Kidney (tissue), 13 donors: ENCODE measurements at regions not wholly inside any gene's neighbourhood (a gene's known extent, or its start where the extent isn't known, plus 50 kb on each side); places are given as distances from the start of the nearest gene placed in this dataset.
A peak's percentile ranks its signal among the peaks of the same experiment; 100 is the strongest.

ENCODE experiments used
- DNase-seq, 5 donors: peaks; one replicate each; pipeline ENCODE4 v3.0.0-alpha.2; 2013 to 2020
- FAIRE-seq: peaks from 2 replicates; lab custom pipeline; 2012; peaks lifted over from hg19 to GRCh38; lab: Jason Lieb, UNC
- H3K27ac ChIP-seq, 2 donors: one replicate each; pipeline ENCODE4 v1.7.0; 2013; ENCODE audit warnings: low read depth in 2 of 2, low read length in 2 of 2, inconsistent platforms in 1 of 2
- H3K27me3 ChIP-seq: one replicate; pipeline ENCODE4 v1.7.1; 2013; ENCODE audit warnings: low read length, inconsistent platforms; ENCODE audit not compliant: control insufficient read depth, insufficient read depth
- H3K36me3 ChIP-seq, 3 donors: one replicate each; pipeline versions ENCODE4 v1.7.0 to v1.7.1; 2013; ENCODE audit warnings: low read length in 3 of 3, control low read depth in 1 of 3, inconsistent platforms in 1 of 3; ENCODE audit not compliant: insufficient read depth in 3 of 3, control insufficient read depth in 2 of 3
- H3K4me1 ChIP-seq, 3 donors: one replicate each; pipeline versions ENCODE4 v1.7.0 to v1.7.1; 2013; ENCODE audit warnings: low read length in 3 of 3, inconsistent platforms in 1 of 3, low read depth in 1 of 3; ENCODE audit not compliant: control insufficient read depth in 2 of 3, insufficient read depth in 2 of 3
- H3K4me3 ChIP-seq, 3 donors: one replicate each; pipeline versions ENCODE4 v1.7.0 to v1.8.1; 2013; ENCODE audit warnings: low read length in 3 of 3, control low read depth in 1 of 3, inconsistent platforms in 1 of 3
- H3K9ac ChIP-seq, 3 donors: one replicate each; pipeline versions ENCODE4 v1.7.0 to v1.7.1; 2013; ENCODE audit warnings: low read length in 3 of 3, control low read depth in 1 of 3, inconsistent platforms in 1 of 3
- H3K9me3 ChIP-seq, 3 donors: one replicate each; pipeline versions ENCODE4 v1.7.0 to v1.7.1; 2013; ENCODE audit warnings: low read length in 3 of 3, control low read depth in 1 of 3, inconsistent platforms in 1 of 3; ENCODE audit not compliant: control insufficient read depth in 2 of 3, insufficient read depth in 1 of 3
- CTCF ChIP-seq: IDR thresholded peaks from 3 replicates; pipeline ENCODE4 v1.5.1; 2012; ENCODE audit warnings: mild to moderate bottlenecking, moderate library complexity, borderline replicate concordance; ENCODE audit not compliant: insufficient read depth; ENCODE audit errors: extremely low read depth
- intact Hi-C: fragments of 100-400 bp; cut with DNase I; formaldehyde crosslinking; loops from one replicate; pipeline ENCODE4 v1.11.1; 2022
- donor health status: control.
- donor health status: control.
- donor health status: control.
- donor health status: control.
- donor health status: control.
- donor health status: DM: yes; HTN: yes; CAD: no.
- donor health status: Normal renal cell carcinoma (clear cell type).

GRCh38 chr5:73307645-73308355 is 134.8 kb downstream of the TMEM174 start:
- DNase-seq (peak in 2 of 5 donors; percentile 64 to 71), FAIRE-seq (no peak)
- Histone ChIP-seq H3K4me1 (peaks cover 0 to 5% (median 3%) of the 10 kb centered on the region in 3 donors), H3K4me3 (no peak overlapping the region), H3K9me3 (no peaks in the 10 kb centered on the region), H3K36me3 (no peaks in the 10 kb centered on the region), H3K27ac (no peak overlapping the region), H3K9ac (no peak overlapping the region), H3K27me3 (peaks cover 9% of the 10 kb centered on the region)
- TF ChIP-seq CTCF, result no peak
- intact Hi-C loops, result loop anchor here (10.0 kb wide), 1 partner anchor 147 kb away; no protein-coding TSS in a partner anchor

GRCh38 chr5:73306741-73307275 is 133.8 kb downstream of the TMEM174 start:
- FAIRE-seq (no peak), DNase-seq (no peak)
- H3K9ac ChIP-seq, result no peak overlapping the region
- H3K36me3 ChIP-seq, result no peaks in the 10 kb centered on the region
- H3K4me3 ChIP-seq, result no peak overlapping the region
- TF ChIP-seq CTCF, result no peak
- no peak overlapping the region for H3K27ac ChIP-seq
- intact Hi-C loops, result loop anchor here (10.0 kb wide), 1 partner anchor 148 kb away; no protein-coding TSS in a partner anchor
- H3K27me3 ChIP-seq, result peaks cover 9% of the 10 kb centered on the region
- no peaks in the 10 kb centered on the region for H3K9me3 ChIP-seq
- H3K4me1 ChIP-seq, result peaks cover 0 to 5% (median 3%) of the 10 kb centered on the region in 3 donors

GRCh38 chr5:73306078-73306719 is 133.2 kb downstream of the TMEM174 start:
- no peaks in the 10 kb centered on the region for H3K9me3 ChIP-seq
- H3K9ac ChIP-seq, result no peak overlapping the region
- peaks cover 0 to 5% (median 3%) of the 10 kb centered on the region in 3 donors for H3K4me1 ChIP-seq
- intact Hi-C loops, result loop anchor here (10.0 kb wide), 1 partner anchor 149 kb away; no protein-coding TSS in a partner anchor
- DNase-seq (no peak), FAIRE-seq (no peak)
- H3K36me3 ChIP-seq, result no peaks in the 10 kb centered on the region
- H3K4me3 ChIP-seq, result no peak overlapping the region
- peaks cover 9% of the 10 kb centered on the region for H3K27me3 ChIP-seq
- TF ChIP-seq CTCF, result no peak
- H3K27ac ChIP-seq, result no peak overlapping the region
